Right lobe of liver (tissue), 6 donors: ENCODE measurements at regions not wholly inside any gene's neighbourhood (a gene's known extent, or its start where the extent isn't known, plus 50 kb on each side); places are given as distances from the start of the nearest gene placed in this dataset.

Experiments used
- ATAC-seq, 4 donors: fragments of 200-7000 bp; cut with Tn5 transposase; one replicate each; pipeline ENCODE4 v1.9.1; 2020; ENCODE audit warnings: mild to moderate bottlenecking in 4 of 4, moderate library complexity in 4 of 4
- DNase-seq, 3 donors: peaks; one replicate each; pipeline ENCODE4 v3.0.0-alpha.2; 2020
- H3K27ac ChIP-seq, 3 donors: fragments of 200-600 bp; one replicate each; pipeline ENCODE4 v1.8.0; 2022
- H3K27me3 ChIP-seq, 2 donors: fragments of 200-600 bp; one replicate each; pipeline ENCODE4 v1.8.0; 2022
- H3K36me3 ChIP-seq, 4 donors: fragments of 200-600 bp; sonication (generic) in 1 of 4; one replicate each; pipeline versions ENCODE4 v1.5.1 to v1.8.0; 2017 to 2022; ENCODE audit warnings: control low read depth in 1 of 4
- H3K4me1 ChIP-seq, 4 donors: fragments of 200-600 bp; sonication (generic) in 1 of 4; one replicate each; pipeline versions ENCODE4 v1.5.1 to v1.8.0; 2017 to 2022; ENCODE audit warnings: control low read depth in 1 of 4
- H3K4me3 ChIP-seq, 3 donors: fragments of 200-600 bp; one replicate each; pipeline ENCODE4 v1.8.0; 2022
- H3K9me3 ChIP-seq, 4 donors: fragments of 200-600 bp; sonication (generic) in 1 of 4; one replicate each; pipeline versions ENCODE4 v1.5.1 to v1.8.0; 2017 to 2022; ENCODE audit warnings: control low read depth in 1 of 4
- CTCF ChIP-seq, 4 donors: fragments of 200-600 bp in 3 of 4; fragments of 450-650 bp in 1 of 4; IDR thresholded peaks; one replicate each; pipeline versions ENCODE4 v1.5.1 to v1.8.0; 2016 to 2022; ENCODE audit warnings: antibody characterized with exemption in 4 of 4, mild to moderate bottlenecking in 2 of 4
- POLR2A ChIP-seq: fragments of 450-650 bp; IDR thresholded peaks from one replicate; pipeline ENCODE4 v1.6.1; 2017; ENCODE audit warnings: antibody characterized with exemption, mild to moderate bottlenecking
- WGBS: methylation state at CpG from one replicate; pipeline ENCODE4 v1.1.6; 2018; ENCODE audit warnings: low coverage, low lambda C conversion rate; ENCODE audit not compliant: insufficient coverage; ENCODE audit errors: missing lambda C conversion rate; 5-methylcytosine and 5-hydroxymethylcytosine counted together
- intact Hi-C, 2 donors: fragments of 100-400 bp; cut with DNase I; formaldehyde crosslinking; loops; one replicate each; pipeline versions ENCODE4 v1.11.2 to v1.14.1; 2022
- donor health status: DM: no; HTN: yes; CAD: no.
- donor health status: DM: no; HTN: no; CAD: no.
- donor health status: DM: no; HTN: no; CAD: no.
- donor health status: DM: no; HTN: yes; CAD: no.
- donor health status: DM: no; HTN: yes; CAD: no.

GRCh38 chr4:189767941-189768340, 172.7 kb upstream of the FRG1 start:
- no peaks in the 10 kb centered on the region for H3K9me3 ChIP-seq
- no peaks in the 10 kb centered on the region for H3K4me1 ChIP-seq
- WGBS: 56% methylated on average over 4 of the region's 4 CpGs
- no peaks in the 10 kb centered on the region for H3K36me3 ChIP-seq
- no peaks in the 10 kb centered on the region for H3K27me3 ChIP-seq
- H3K27ac ChIP-seq: no peak overlapping the region
- intact Hi-C loops: no loop called here
- no peak for ATAC-seq
- TF ChIP-seq CTCF (IDR thresholded peaks at IDR 0.05) (no peak), POLR2A (no peak)
- no peak for DNase-seq
- no peak overlapping the region for H3K4me3 ChIP-seq

GRCh38 chr4:189769131-189769530, 171.5 kb upstream of the FRG1 start:
- no peaks in the 10 kb centered on the region for H3K27me3 ChIP-seq
- H3K36me3 ChIP-seq: no peaks in the 10 kb centered on the region
- no peaks in the 10 kb centered on the region for H3K9me3 ChIP-seq
- TF ChIP-seq POLR2A (no peak), CTCF (IDR thresholded peaks at IDR 0.05) (no peak)
- no peak overlapping the region for H3K4me3 ChIP-seq
- intact Hi-C loops: no loop called here
- WGBS: 74% methylated on average over 9 of the region's 9 CpGs
- H3K4me1 ChIP-seq: no peaks in the 10 kb centered on the region
- no peak overlapping the region for H3K27ac ChIP-seq
- DNase-seq (no peak), ATAC-seq (no peak)

GRCh38 chr4:189771696-189772361, 168.8 kb upstream of the FRG1 start:
- 55% methylated on average over 11 of the region's 11 CpGs for WGBS
- Histone ChIP-seq H3K4me3 (no peak overlapping the region), H3K27ac (no peak overlapping the region), H3K36me3 (no peaks in the 10 kb centered on the region), H3K9me3 (no peaks in the 10 kb centered on the region), H3K4me1 (no peaks in the 10 kb centered on the region), H3K27me3 (no peaks in the 10 kb centered on the region)
- no peak for DNase-seq
- no peak for TF ChIP-seq CTCF (IDR thresholded peaks at IDR 0.05)
- TF ChIP-seq POLR2A: no peak
- intact Hi-C loops: no loop called here
- ATAC-seq: no peak

- H3K4me1 ChIP-seq: no peaks in the 10 kb centered on the region
- no peaks in the 10 kb centered on the region for H3K36me3 ChIP-seq
- no peaks in the 10 kb centered on the region for H3K27me3 ChIP-seq
- DNase-seq: no peak
- no peak overlapping the region for H3K27ac ChIP-seq
- H3K9me3 ChIP-seq: no peaks in the 10 kb centered on the region
- no peak overlapping the region for H3K4me3 ChIP-seq
- ATAC-seq: no peak
- 44% methylated on average over 6 of the region's 6 CpGs for WGBS
- TF ChIP-seq CTCF (IDR thresholded peaks at IDR 0.05) (no peak), POLR2A (no peak)
- intact Hi-C loops: no loop called here
Observed at GRCh38 chr4:189773909-189774308, 166.8 kb upstream of the FRG1 start.
